Adrenal gland (tissue), 5 donors: ENCODE measurements at regions not wholly inside any gene's neighbourhood (a gene's known extent, or its start where the extent isn't known, plus 50 kb on each side); places are given as distances from the start of the nearest gene placed in this dataset.

Experiments used
- CTCF ChIP-seq, 6 experiments: fragments of 450-650 bp in 4 of 6; fragments of 200-600 bp in 2 of 6; sonication (generic) in 1 of 6; IDR thresholded peaks; 1 replicate in 5 of 6; 2 replicates in 1 of 6; pipeline versions ENCODE4 v1.5.1 to v1.8.0; 2016 to 2021; ENCODE audit warnings: antibody characterized with exemption in 6 of 6, mild to moderate bottlenecking in 2 of 6, moderate library complexity in 1 of 6
- POLR2A ChIP-seq, 2 donors: fragments of 450-650 bp; IDR thresholded peaks; one replicate each; pipeline ENCODE4 v1.6.1; 2017; ENCODE audit warnings: antibody characterized with exemption in 2 of 2, mild to moderate bottlenecking in 2 of 2, moderate library complexity in 1 of 2
- donor health status: DM: no; HTN: no; CAD: no.

- TF ChIP-seq CTCF (IDR thresholded peaks at IDR 0.05): no peak
- TF ChIP-seq POLR2A (IDR thresholded peaks at IDR 0.05): no peak
Measured at GRCh38 chr14:56953884-56954283, 143.6 kb upstream of the OTX2 start.
